NT2/D1 (cell line): ENCODE measurements at regions not wholly inside any gene's neighbourhood (a gene's known extent, or its start where the extent isn't known, plus 50 kb on each side); places are given as distances from the start of the nearest gene placed in this dataset.

Experiments used
- SUZ12 ChIP-seq: IDR thresholded peaks from 2 replicates; pipeline ENCODE4 v1.6.1; 2011; ENCODE audit not compliant: insufficient read length, insufficient read depth; ENCODE audit errors: extremely low read depth
- YY1 ChIP-seq: IDR thresholded peaks from 2 replicates; pipeline ENCODE4 v1.6.1; 2011; ENCODE audit not compliant: insufficient read length, insufficient read depth
- ZNF274 ChIP-seq: IDR thresholded peaks from 2 replicates; pipeline ENCODE4 v1.6.1; 2011; ENCODE audit warnings: mild to moderate bottlenecking, low read depth, low read length

DNA sequence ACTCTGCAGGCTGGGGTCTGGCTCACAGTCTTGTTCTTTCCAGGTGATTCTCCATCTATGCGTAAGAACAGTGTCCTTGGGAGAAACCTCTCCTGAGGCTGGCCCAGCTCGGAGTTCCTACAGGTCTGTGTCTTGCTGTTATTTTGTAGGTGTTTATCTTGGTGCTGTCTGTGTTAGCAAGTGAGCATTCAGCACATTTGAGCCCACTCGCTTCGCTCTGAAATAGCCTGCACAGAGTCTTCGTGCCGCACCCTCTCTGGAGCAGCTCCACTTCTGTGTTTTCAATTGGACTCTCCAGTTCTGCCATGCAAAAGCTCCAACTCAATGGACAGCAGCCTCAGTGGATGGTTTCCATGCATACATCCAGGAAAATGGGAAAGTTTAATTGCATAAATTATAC is 378.2 kb upstream of the ST6GAL2 start:
- TF ChIP-seq YY1 (no peak), SUZ12 (no peak), ZNF274 (no peak)
